Hematopoietic multipotent progenitor cell (in vitro differentiated cells): ENCODE measurements at regions not wholly inside any gene's neighbourhood (a gene's known extent, or its start where the extent isn't known, plus 50 kb on each side); places are given as distances from the start of the nearest gene placed in this dataset.
A peak's percentile ranks its signal among the peaks of the same experiment; 100 is the strongest.

Experiments used
- DNase-seq, 3 donors: peaks; one replicate each; pipeline ENCODE4 v3.0.0-alpha.2; 2011 to 2015; ENCODE audit warnings: low read depth in 2 of 3, low spot score in 2 of 3

GRCh38 chr3:5068531-5069050 lies 53.5 kb upstream of the ARL8B start:
- DNase-seq: no peak

GRCh38 chr3:5069627-5070026 lies 52.5 kb upstream of the ARL8B start:
- DNase-seq: no peak

GRCh38 chr3:5071061-5071460 lies 51.0 kb upstream of the ARL8B start:
- DNase-seq: peak in 2 of 3 donors; percentile 42 to 65

- no peak for DNase-seq
Observed at GRCh38 chr3:5072100-5072816, 49.8 kb upstream of the ARL8B start.
